Choroid plexus epithelial cell (primary cell): ENCODE measurements at regions not wholly inside any gene's neighbourhood (a gene's known extent, or its start where the extent isn't known, plus 50 kb on each side); places are given as distances from the start of the nearest gene placed in this dataset.
"Not testable (repeated sequence)": the region's sequence is repeated elsewhere in the genome, so short reads cannot be mapped to it uniquely, and the experiment has no call there.

ENCODE experiments used
- DNase-seq: peaks from one replicate; pipeline ENCODE4 v3.0.0-alpha.2; 2010; ENCODE audit warnings: low read depth
- H3K4me3 ChIP-seq: 2 replicates; pipeline ENCODE4 v1.5.1; 2011; ENCODE audit warnings: low read depth, mild to moderate bottlenecking, control low read depth, low read length, moderate library complexity
- TF ChIP-seq, protein P1 (sequence below): conservative IDR thresholded peaks from 2 replicates; pipeline ENCODE4 v1.5.1; 2011; ENCODE audit warnings: low read depth, mild to moderate bottlenecking, control low read depth, inconsistent platforms, low read length, moderate library complexity

DNA sequence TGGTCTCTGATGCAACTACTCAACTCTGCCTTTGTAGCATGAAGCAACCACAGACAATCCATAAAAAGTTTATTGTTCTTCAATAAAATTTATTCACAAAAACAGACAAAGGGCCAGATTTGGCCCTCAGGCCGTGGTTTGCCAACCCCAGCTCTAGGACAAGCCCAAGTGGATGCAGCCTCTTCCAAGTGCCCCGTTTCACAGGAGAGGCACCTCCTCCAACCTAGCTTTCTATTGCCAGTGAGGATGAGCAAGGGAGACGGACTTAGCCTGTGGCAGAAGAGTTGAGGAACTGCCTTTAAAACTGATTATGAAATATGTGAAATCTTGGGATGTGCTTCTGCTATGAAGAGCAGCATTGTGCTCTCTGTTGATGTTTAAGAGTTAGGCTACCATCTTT lies 105.4 kb downstream of the PSMG1 start:
- H3K4me3 ChIP-seq = no peak overlapping the region
- TF ChIP-seq, protein P1, sequence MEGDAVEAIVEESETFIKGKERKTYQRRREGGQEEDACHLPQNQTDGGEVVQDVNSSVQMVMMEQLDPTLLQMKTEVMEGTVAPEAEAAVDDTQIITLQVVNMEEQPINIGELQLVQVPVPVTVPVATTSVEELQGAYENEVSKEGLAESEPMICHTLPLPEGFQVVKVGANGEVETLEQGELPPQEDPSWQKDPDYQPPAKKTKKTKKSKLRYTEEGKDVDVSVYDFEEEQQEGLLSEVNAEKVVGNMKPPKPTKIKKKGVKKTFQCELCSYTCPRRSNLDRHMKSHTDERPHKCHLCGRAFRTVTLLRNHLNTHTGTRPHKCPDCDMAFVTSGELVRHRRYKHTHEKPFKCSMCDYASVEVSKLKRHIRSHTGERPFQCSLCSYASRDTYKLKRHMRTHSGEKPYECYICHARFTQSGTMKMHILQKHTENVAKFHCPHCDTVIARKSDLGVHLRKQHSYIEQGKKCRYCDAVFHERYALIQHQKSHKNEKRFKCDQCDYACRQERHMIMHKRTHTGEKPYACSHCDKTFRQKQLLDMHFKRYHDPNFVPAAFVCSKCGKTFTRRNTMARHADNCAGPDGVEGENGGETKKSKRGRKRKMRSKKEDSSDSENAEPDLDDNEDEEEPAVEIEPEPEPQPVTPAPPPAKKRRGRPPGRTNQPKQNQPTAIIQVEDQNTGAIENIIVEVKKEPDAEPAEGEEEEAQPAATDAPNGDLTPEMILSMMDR = no peak

DNA sequence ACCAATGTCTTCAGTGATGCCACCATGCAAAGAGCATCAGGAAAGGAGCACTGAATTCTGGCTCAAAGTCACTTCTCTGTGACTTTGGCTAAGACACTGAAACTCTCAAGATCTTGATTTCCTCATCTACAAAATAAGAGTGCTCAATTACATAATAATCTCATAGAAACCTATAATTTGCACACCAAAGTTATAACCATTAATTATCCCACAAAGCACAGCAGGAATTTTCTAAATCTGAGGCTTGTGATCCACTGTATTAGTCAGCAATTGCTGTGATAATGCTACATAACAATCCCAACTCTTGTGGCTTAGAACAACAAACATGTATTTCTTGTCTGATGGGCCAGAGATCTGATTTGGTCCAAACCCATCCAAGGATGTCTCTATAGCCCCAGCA lies 108.7 kb downstream of the PSMG1 start:
- DNase-seq = no peak
- no peak overlapping the region for H3K4me3 ChIP-seq
- TF ChIP-seq, protein P1 = no peak

More for the DNA sequence above, 105.4 kb downstream of the PSMG1 start:
- no peak for DNase-seq

DNA sequence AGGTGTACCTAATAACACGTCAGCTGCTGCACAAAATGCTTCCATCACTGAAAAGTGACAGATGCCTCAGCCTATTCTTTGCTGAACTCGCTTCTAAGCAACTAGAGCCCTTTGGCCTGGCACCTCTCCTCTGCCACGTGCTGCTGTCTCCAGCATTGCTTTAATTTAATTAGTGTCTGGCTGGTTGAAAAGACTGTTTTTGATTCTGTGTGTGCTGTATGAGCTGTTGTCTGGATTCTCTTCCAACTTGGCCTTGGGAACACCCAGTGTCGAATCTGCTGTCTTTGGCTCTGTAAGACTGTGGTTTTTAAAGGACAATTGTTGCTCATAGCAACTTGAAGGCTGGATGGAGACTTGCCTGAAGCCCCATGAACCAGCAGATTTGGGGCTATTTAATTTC lies 109.5 kb downstream of the PSMG1 start:
- TF ChIP-seq, protein P1 = no peak
- DNase-seq = no peak
- H3K4me3 ChIP-seq = no peak overlapping the region

DNA sequence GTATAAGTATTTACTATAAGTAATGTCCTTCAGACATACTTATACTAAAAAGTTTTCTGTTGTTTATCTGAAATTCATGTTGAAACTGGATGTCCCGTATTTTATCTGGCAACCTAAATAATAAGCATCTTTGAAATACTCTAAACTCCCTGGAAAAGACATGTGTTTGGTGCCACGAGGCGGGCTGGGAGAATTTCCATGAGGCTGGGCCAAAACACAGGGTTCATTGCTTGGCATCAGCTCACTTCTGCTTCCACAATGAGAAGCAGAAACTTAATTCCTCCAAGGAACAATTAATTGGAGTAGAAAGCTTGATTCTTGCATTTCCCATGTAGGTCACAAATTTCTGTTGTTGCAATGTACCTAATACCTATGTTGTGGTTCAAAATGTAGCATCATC lies 110.2 kb downstream of the PSMG1 start:
- DNase-seq = no peak
- no peak overlapping the region for H3K4me3 ChIP-seq
- TF ChIP-seq, protein P1 = no peak

GRCh38 chr21:39072468-39072867 lies 110.8 kb downstream of the PSMG1 start:
- TF ChIP-seq, protein P1 = no peak
- DNase-seq = no peak
- H3K4me3 ChIP-seq = no peak overlapping the region

GRCh38 chr21:39071623-39072214 lies 111.5 kb downstream of the PSMG1 start:
- TF ChIP-seq, protein P1 = no peak
- no peak overlapping the region for H3K4me3 ChIP-seq
- DNase-seq = peak; percentile 69

DNA sequence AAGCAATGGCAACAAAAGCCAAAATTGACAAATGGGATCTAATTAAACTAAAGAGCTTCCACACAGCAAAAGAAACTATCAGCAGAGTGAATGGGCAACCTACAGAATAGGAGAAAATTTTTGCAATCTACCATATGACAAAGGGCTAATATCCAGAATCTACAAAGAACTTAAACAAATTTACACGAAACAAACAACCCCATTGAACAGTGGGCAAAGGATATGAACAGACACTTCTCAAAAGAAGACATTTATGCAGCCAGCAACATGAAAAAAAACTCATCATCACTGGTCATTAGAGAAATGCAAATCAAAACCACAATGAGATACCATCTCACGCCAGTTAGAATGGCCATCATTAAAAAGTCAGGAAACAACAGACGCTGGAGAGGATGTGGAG lies 113.4 kb downstream of the PSMG1 start:
- DNase-seq, H3K4me3 ChIP-seq: not testable (repeated sequence)
